GM18909 (cell line): ENCODE measurements at regions not wholly inside any gene's neighbourhood (a gene's known extent, or its start where the extent isn't known, plus 50 kb on each side); places are given as distances from the start of the nearest gene placed in this dataset.

Source experiments
- ATAC-seq: cut with Tn5 transposase; IDR thresholded peaks from one replicate; pipeline ENCODE4 v1.9.1; 2021; ENCODE audit warnings: mild to moderate bottlenecking; ENCODE audit not compliant: unreplicated experiment, poor library complexity

GRCh38 chr1:195946500-195946899 lies 661.7 kb downstream of the KCNT2 start:
- ATAC-seq, result no peak

- ATAC-seq, result no peak
Observed at GRCh38 chr1:195941795-195942194, 666.4 kb downstream of the KCNT2 start.

- no peak for ATAC-seq
Observed at GRCh38 chr1:195941314-195941713, 666.9 kb downstream of the KCNT2 start.

GRCh38 chr1:195939844-195940243 lies 668.4 kb downstream of the KCNT2 start:
- no peak for ATAC-seq

- ATAC-seq, result no peak
Observed at GRCh38 chr1:195934817-195935553, 673.3 kb downstream of the KCNT2 start.

GRCh38 chr1:195933835-195934234 lies 674.4 kb downstream of the KCNT2 start:
- no peak for ATAC-seq

GRCh38 chr1:195915826-195916225 lies 692.4 kb downstream of the KCNT2 start:
- no peak for ATAC-seq

- no peak for ATAC-seq
Observed at GRCh38 chr1:195909061-195909460, 699.2 kb downstream of the KCNT2 start.

GRCh38 chr1:195908121-195908520 lies 700.1 kb downstream of the KCNT2 start:
- no peak for ATAC-seq

GRCh38 chr1:195903203-195903602 lies 705.0 kb downstream of the KCNT2 start:
- ATAC-seq, result no peak

GRCh38 chr1:195902779-195903178 lies 705.5 kb downstream of the KCNT2 start:
- no peak for ATAC-seq

GRCh38 chr1:195899762-195900352 lies 708.4 kb downstream of the KCNT2 start:
- ATAC-seq, result no peak

- ATAC-seq, result no peak
Observed at GRCh38 chr1:195898924-195899323, 709.3 kb downstream of the KCNT2 start.

GRCh38 chr1:195898373-195898772 lies 709.9 kb downstream of the KCNT2 start:
- ATAC-seq, result no peak

GRCh38 chr1:195897076-195897475 lies 711.2 kb downstream of the KCNT2 start:
- ATAC-seq, result no peak

- no peak for ATAC-seq
Observed at GRCh38 chr1:195894411-195894810, 713.8 kb downstream of the KCNT2 start.

GRCh38 chr1:195886000-195886399 lies 722.2 kb downstream of the KCNT2 start:
- no peak for ATAC-seq

- no peak for ATAC-seq
Observed at GRCh38 chr1:195878478-195878877, 729.8 kb downstream of the KCNT2 start.

GRCh38 chr1:195876792-195877191 lies 731.4 kb downstream of the KCNT2 start:
- no peak for ATAC-seq

- ATAC-seq, result no peak
Observed at GRCh38 chr1:195872376-195872775, 735.9 kb downstream of the KCNT2 start.

GRCh38 chr1:195867638-195868037 lies 740.6 kb downstream of the KCNT2 start:
- no peak for ATAC-seq

GRCh38 chr1:195866781-195867222 lies 741.4 kb downstream of the KCNT2 start:
- ATAC-seq, result no peak
